H1 (cell line): ENCODE measurements at regions not wholly inside any gene's neighbourhood (a gene's known extent, or its start where the extent isn't known, plus 50 kb on each side); places are given as distances from the start of the nearest gene placed in this dataset.
A peak's percentile ranks its signal among the peaks of the same experiment; 100 is the strongest.

Source experiments
- CHD2 ChIP-seq: IDR thresholded peaks from 2 replicates; pipeline ENCODE4 v1.6.1; 2012; ENCODE audit warnings: low read length, improper control_type of control experiment
- HDAC6 ChIP-seq: IDR thresholded peaks from one replicate; pipeline ENCODE4 v1.7.1; 2012; ENCODE audit warnings: low read depth, mild to moderate bottlenecking, inconsistent platforms, low read length, moderate library complexity
- POLR2A ChIP-seq, 2 experiments: IDR thresholded peaks; 1 replicate in 1 of 2; 2 replicates in 1 of 2; pipeline ENCODE4 v1.6.1; 2011; ENCODE audit warnings: low read depth in 2 of 2, low read length in 2 of 2, mild to moderate bottlenecking in 2 of 2; ENCODE audit errors: control extremely low read depth in 1 of 2

DNA sequence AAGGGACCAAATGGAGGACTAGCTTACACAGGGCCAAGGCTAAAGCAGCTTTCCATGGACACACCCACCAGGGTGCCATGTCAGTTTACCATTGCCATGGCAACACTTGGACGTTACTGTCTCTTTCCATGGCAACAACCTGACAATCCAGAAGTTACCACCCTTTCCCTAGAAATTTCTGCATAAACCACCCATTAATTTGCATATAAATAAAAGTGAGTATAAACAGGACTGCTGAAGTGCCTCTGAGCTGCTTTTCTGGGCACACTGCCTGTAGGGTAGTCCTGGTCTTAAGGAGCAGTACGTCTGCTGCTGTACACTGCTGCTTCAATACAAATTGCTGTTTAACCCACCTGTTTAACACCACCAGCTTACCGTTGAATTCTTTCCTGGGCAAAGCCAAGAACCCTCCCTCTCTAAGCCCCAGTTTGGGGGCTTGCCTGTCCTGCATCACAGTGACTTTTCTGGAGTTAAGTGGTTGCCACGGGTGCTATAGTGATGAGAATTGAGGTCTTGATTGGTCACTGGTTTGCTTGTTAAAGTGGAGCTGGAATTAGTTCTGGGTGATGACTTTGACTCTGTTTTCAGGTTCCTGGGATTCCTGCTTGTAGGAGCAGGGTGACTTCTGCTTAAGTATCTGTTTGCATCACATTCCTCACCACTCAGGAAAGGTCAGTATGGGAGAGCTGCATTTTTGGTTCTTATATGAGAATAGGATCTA is 83.2 kb downstream of the CLDN17 start:
- TF ChIP-seq POLR2A (IDR thresholded peaks at IDR 0.05; ENCODE audit: control extremely low read depth in 1 of 2, low read depth in 2 of 2, low read length in 2 of 2) (0 out of 3 replicates have a peak, but pooled peaks of 1 of the 2 experiments have one; percentile 46), CHD2 (no peak), HDAC6 (no peak)
